Activated B cell treated with CpG ODN at 0.5 μM for 24 hours (primary cell): ENCODE measurements at regions not wholly inside any gene's neighbourhood (a gene's known extent, or its start where the extent isn't known, plus 50 kb on each side); places are given as distances from the start of the nearest gene placed in this dataset.

Experiments
- ATAC-seq: fragments of 200-7000 bp; cut with Tn5 transposase; one replicate; pipeline ENCODE4 v1.10.0; 2021; ENCODE audit warnings: low read depth, mild to moderate bottlenecking, moderate library complexity
- CTCF ChIA-PET: fragments of 350-600 bp; sonication (Branson Sonifier 250); formaldehyde crosslinking; loops from one replicate; lab custom pipeline; 2021; ENCODE audit warnings: antibody characterized with exemption; lab: Charles Lee
- POLR2A ChIA-PET: fragments of 350-600 bp; sonication (Branson Sonifier 250); formaldehyde crosslinking; loops from one replicate; lab custom pipeline; 2021; ENCODE audit warnings: antibody characterized with exemption; lab: Charles Lee
- DNase-seq: peaks from one replicate; pipeline ENCODE4 v3.0.0; 2022
- H3K27ac Mint-ChIP-seq: one replicate; pipeline ENCODE4 v1.8.0; 2020; ENCODE audit warnings: mixed read lengths
- H3K27me3 Mint-ChIP-seq: one replicate; pipeline ENCODE4 v1.8.0; 2021; ENCODE audit warnings: mixed read lengths
- H3K36me3 Mint-ChIP-seq: one replicate; pipeline ENCODE4 v1.8.0; 2021; ENCODE audit warnings: low read depth, mixed read lengths
- H3K4me1 Mint-ChIP-seq: one replicate; pipeline ENCODE4 v1.8.0; 2021; ENCODE audit warnings: mixed read lengths
- H3K4me3 Mint-ChIP-seq: one replicate; pipeline ENCODE4 v1.8.0; 2020; ENCODE audit warnings: mild to moderate bottlenecking, mixed read lengths
- H3K9me3 Mint-ChIP-seq: one replicate; pipeline ENCODE4 v1.8.0; 2020; ENCODE audit warnings: mixed read lengths
- CTCF ChIP-seq: fragments of 200-600 bp; IDR thresholded peaks from one replicate; pipeline ENCODE4 v1.8.0; 2022; ENCODE audit warnings: antibody characterized with exemption, mild to moderate bottlenecking
- intact Hi-C: fragments of 100-400 bp; cut with micrococcal nuclease; formaldehyde crosslinking; loops from one replicate; pipeline ENCODE4 v1.15.1; 2024

DNA sequence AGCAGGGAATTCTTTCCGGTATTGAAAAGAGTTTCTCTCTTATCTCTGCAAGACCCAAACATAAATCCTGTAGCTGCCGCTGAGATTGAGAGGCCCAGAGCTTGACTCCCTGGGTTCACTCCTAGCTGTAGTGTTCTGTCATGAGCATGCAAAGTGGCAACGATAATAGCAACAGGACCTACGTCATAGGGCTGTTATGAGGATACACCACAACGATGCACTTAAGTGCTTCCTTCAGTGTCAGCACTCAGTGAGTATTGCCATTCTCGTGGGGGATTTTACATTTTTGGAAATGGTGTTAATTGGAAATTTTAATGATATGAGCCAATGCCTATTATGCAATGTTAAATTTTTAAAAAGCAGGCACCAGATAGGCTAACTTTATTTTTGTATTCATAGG is 199.8 kb downstream of the CYLD start:
- Mint-ChIP-seq H3K4me3 (no peak overlapping the region), H3K27ac (no peak overlapping the region), H3K9me3 (peaks cover 2% of the 10 kb centered on the region), H3K4me1 (no peaks in the 10 kb centered on the region), H3K36me3 (no peaks in the 10 kb centered on the region), H3K27me3 (peaks cover 2% of the 10 kb centered on the region)
- ChIA-PET POLR2A (no interaction called here), CTCF (no interaction called here)
- TF ChIP-seq CTCF = no peak
- no peak for ATAC-seq
- no peak for DNase-seq
- intact Hi-C loops = no loop called here

- H3K4me1 Mint-ChIP-seq = no peaks in the 10 kb centered on the region
- intact Hi-C loops = no loop called here
- H3K36me3 Mint-ChIP-seq = no peaks in the 10 kb centered on the region
- no peak for TF ChIP-seq CTCF
- no peak overlapping the region for H3K27ac Mint-ChIP-seq
- ATAC-seq (no peak), DNase-seq (no peak)
- no peak overlapping the region for H3K4me3 Mint-ChIP-seq
- CTCF ChIA-PET = no interaction called here
- peaks cover 2% of the 10 kb centered on the region for H3K27me3 Mint-ChIP-seq
- POLR2A ChIA-PET = no interaction called here
- peaks cover 2% of the 10 kb centered on the region for H3K9me3 Mint-ChIP-seq
Measured at GRCh38 chr16:50940275-50940854, 198.5 kb downstream of the CYLD start.

GRCh38 chr16:50939356-50939755 is 197.5 kb downstream of the CYLD start:
- H3K36me3 Mint-ChIP-seq = no peaks in the 10 kb centered on the region
- CTCF ChIA-PET = no interaction called here
- peaks cover 2% of the 10 kb centered on the region for H3K9me3 Mint-ChIP-seq
- POLR2A ChIA-PET = no interaction called here
- intact Hi-C loops = no loop called here
- ATAC-seq = no peak
- no peaks in the 10 kb centered on the region for H3K4me1 Mint-ChIP-seq
- no peak overlapping the region for H3K27ac Mint-ChIP-seq
- peaks cover 2% of the 10 kb centered on the region for H3K27me3 Mint-ChIP-seq
- no peak overlapping the region for H3K4me3 Mint-ChIP-seq
- no peak for TF ChIP-seq CTCF
- no peak for DNase-seq

GRCh38 chr16:50938932-50939331 is 197.0 kb downstream of the CYLD start:
- ChIA-PET CTCF (no interaction called here), POLR2A (no interaction called here)
- H3K4me3 Mint-ChIP-seq = no peak overlapping the region

DNA sequence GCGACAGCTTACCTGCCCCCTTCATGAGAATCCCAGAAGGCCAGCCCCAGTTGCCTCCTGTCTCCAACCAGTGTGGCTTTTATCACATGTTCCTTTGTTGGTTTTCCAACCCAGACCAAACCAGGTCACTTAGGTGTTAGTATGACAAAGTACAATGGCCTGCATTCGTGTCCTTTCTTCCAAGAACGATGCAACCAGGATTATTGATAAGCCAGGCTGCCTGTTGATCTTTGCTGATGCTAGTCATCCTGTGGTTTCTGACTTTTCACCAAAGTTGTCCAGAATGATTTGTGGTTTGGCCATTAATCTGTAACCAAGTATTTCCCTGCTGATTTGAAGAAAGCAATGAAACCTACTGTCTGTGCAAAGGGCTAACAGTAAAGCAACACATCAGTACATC is 191.4 kb downstream of the CYLD start:
- ChIA-PET CTCF (no interaction called here), POLR2A (no interaction called here)
- DNase-seq (no peak), ATAC-seq (no peak)
- Mint-ChIP-seq H3K36me3 (no peaks in the 10 kb centered on the region), H3K4me3 (no peak overlapping the region), H3K9me3 (peaks cover 2% of the 10 kb centered on the region), H3K27ac (no peak overlapping the region), H3K27me3 (no peaks in the 10 kb centered on the region), H3K4me1 (no peaks in the 10 kb centered on the region)
- TF ChIP-seq CTCF = no peak
- intact Hi-C loops = no loop called here

More at GRCh38 chr16:50938932-50939331, 197.0 kb downstream of the CYLD start:
- peaks cover 2% of the 10 kb centered on the region for H3K9me3 Mint-ChIP-seq
- DNase-seq = no peak
- no peaks in the 10 kb centered on the region for H3K4me1 Mint-ChIP-seq
- H3K36me3 Mint-ChIP-seq = no peaks in the 10 kb centered on the region
- intact Hi-C loops = no loop called here
- no peak for TF ChIP-seq CTCF
- ATAC-seq = no peak
- H3K27ac Mint-ChIP-seq = no peak overlapping the region
- peaks cover 2% of the 10 kb centered on the region for H3K27me3 Mint-ChIP-seq
